HG03342 (cell line): ENCODE measurements at regions not wholly inside any gene's neighbourhood (a gene's known extent, or its start where the extent isn't known, plus 50 kb on each side); places are given as distances from the start of the nearest gene placed in this dataset.

ENCODE experiments used
- ATAC-seq: cut with Tn5 transposase; IDR thresholded peaks from one replicate; pipeline ENCODE4 v1.9.1; 2021; ENCODE audit warnings: mild to moderate bottlenecking, moderate library complexity; ENCODE audit not compliant: unreplicated experiment

- no peak for ATAC-seq
Measured at GRCh38 chr10:113285305-113285704, 267.5 kb upstream of the HABP2 start.

- ATAC-seq = no peak
Measured at GRCh38 chr10:113287592-113287991, 265.3 kb upstream of the HABP2 start.

- ATAC-seq = no peak
Measured at GRCh38 chr10:113290137-113290536, 262.7 kb upstream of the HABP2 start.

- no peak for ATAC-seq
Measured at GRCh38 chr10:113291413-113291812, 261.4 kb upstream of the HABP2 start.

- ATAC-seq = no peak
Measured at GRCh38 chr10:113292086-113292485, 260.8 kb upstream of the HABP2 start.

- ATAC-seq = no peak
Measured at GRCh38 chr10:113292743-113293142, 260.1 kb upstream of the HABP2 start.

GRCh38 chr10:113293167-113293566, 259.7 kb upstream of the HABP2 start:
- no peak for ATAC-seq

GRCh38 chr10:113294868-113295267, 258.0 kb upstream of the HABP2 start:
- ATAC-seq = no peak

- ATAC-seq = no peak
Measured at GRCh38 chr10:113297226-113297625, 255.6 kb upstream of the HABP2 start.

GRCh38 chr10:113298616-113299015, 254.2 kb upstream of the HABP2 start:
- no peak for ATAC-seq

- no peak for ATAC-seq
Measured at GRCh38 chr10:113300201-113300600, 252.7 kb upstream of the HABP2 start.

GRCh38 chr10:113300617-113301016, 252.2 kb upstream of the HABP2 start:
- peak; percentile 86 for ATAC-seq

- no peak for ATAC-seq
Measured at GRCh38 chr10:113301342-113301984, 251.4 kb upstream of the HABP2 start.

- ATAC-seq = no peak
Measured at GRCh38 chr10:113302062-113302461, 250.8 kb upstream of the HABP2 start.

GRCh38 chr10:113303544-113304146, 249.2 kb upstream of the HABP2 start:
- ATAC-seq = no peak

GRCh38 chr10:113304726-113305125, 248.1 kb upstream of the HABP2 start:
- no peak for ATAC-seq

GRCh38 chr10:113305871-113306270, 247.0 kb upstream of the HABP2 start:
- ATAC-seq = no peak

- ATAC-seq = no peak
Measured at GRCh38 chr10:113309791-113310190, 243.1 kb upstream of the HABP2 start.

GRCh38 chr10:113310347-113310746, 242.5 kb upstream of the HABP2 start:
- ATAC-seq = no peak

GRCh38 chr10:113313048-113313602, 239.7 kb upstream of the HABP2 start:
- no peak for ATAC-seq

GRCh38 chr10:113313722-113314121, 239.1 kb upstream of the HABP2 start:
- ATAC-seq = no peak

GRCh38 chr10:113316506-113316905, 236.3 kb upstream of the HABP2 start:
- ATAC-seq = no peak

GRCh38 chr10:113317489-113317888, 235.4 kb upstream of the HABP2 start:
- no peak for ATAC-seq
